HCT116 (cell line): ENCODE measurements at regions not wholly inside any gene's neighbourhood (a gene's known extent, or its start where the extent isn't known, plus 50 kb on each side); places are given as distances from the start of the nearest gene placed in this dataset.

Experiments used
- ATAC-seq: fragments of 200-7000 bp; cut with Tn5 transposase; 2 replicates; pipeline ENCODE4 v1.9.1; 2020; ENCODE audit warnings: mild to moderate bottlenecking, moderate library complexity
- BruUV-seq: library from RNA; stranded (reverse); fragments of 400-500 nt; replicated peaks from 2 replicates; lab custom pipeline; 2021; lab: Mats Ljungman, UMichigan
- CTCF ChIA-PET: fragments of 300-600 bp; sonication (Branson Sonifier 250); formaldehyde crosslinking; loops from one replicate; lab custom pipeline; 2021; ENCODE audit warnings: antibody characterized with exemption; lab: Charles Lee
- POLR2A ChIA-PET: fragments of 300-600, 350-600 bp; sonication (Branson Sonifier 250); formaldehyde crosslinking; loops from one replicate; lab custom pipeline; 2021; ENCODE audit warnings: antibody characterized with exemption; lab: Charles Lee
- RAD21 ChIA-PET, 2 experiments: fragments of 300-600 bp; sonication (Branson Sonifier 250); formaldehyde crosslinking; loops; one replicate each; lab custom pipeline; 2023; ENCODE audit warnings: low total read pairs in 2 of 2; ENCODE audit not compliant: uncharacterized antibody in 2 of 2, unreplicated experiment in 2 of 2, low non-redundant PET in 1 of 2; lab: Charles Lee
- DNase-seq: peaks from one replicate; pipeline ENCODE4 v3.0.0-alpha.2; 2010; ENCODE audit warnings: low read depth, low spot score
- H2AFZ ChIP-seq: fragments of 200-600 bp; shearing (Covaris generic), sonication (generic); 2 replicates; pipeline ENCODE4 v1.6.1; 2017; ENCODE audit warnings: low read depth, mixed run types, mixed read lengths, antibody characterized with exemption, low read length; ENCODE audit not compliant: poor library complexity, severe bottlenecking
- H3K27ac ChIP-seq: 2 replicates; pipeline ENCODE4 v1.5.1; 2012; ENCODE audit warnings: low read depth, low read length
- H3K27me3 ChIP-seq: fragments of 200-600 bp; sonication (generic); 2 replicates; pipeline ENCODE4 v1.6.1; 2016; ENCODE audit warnings: mixed run types, low read length, mixed read lengths; ENCODE audit not compliant: insufficient read depth
- H3K36me3 ChIP-seq, 2 experiments: fragments of 200-500 bp in 1 of 2; fragments of 200-600 bp in 1 of 2; sonication (Bioruptor generic) in 1 of 2; sonication (generic) in 1 of 2; 2 replicates each; pipeline versions ENCODE4 v1.5.1 to v1.6.1; 2014 to 2016; ENCODE audit warnings: low read length in 2 of 2, inconsistent platforms in 1 of 2, mixed read lengths in 1 of 2, mixed run types in 1 of 2; ENCODE audit not compliant: insufficient read depth in 2 of 2, control insufficient read depth in 1 of 2
- H3K4me1 ChIP-seq, 2 experiments: fragments of 200-600 bp in 1 of 2; sonication (generic) in 1 of 2; 2 replicates each; pipeline versions ENCODE4 v1.5.1 to v1.6.1; 2012 to 2017; ENCODE audit warnings: low read length in 2 of 2, inconsistent platforms in 1 of 2, mild to moderate bottlenecking in 1 of 2, mixed read lengths in 1 of 2, mixed run types in 1 of 2, moderate library complexity in 1 of 2; ENCODE audit not compliant: insufficient read depth in 2 of 2, control insufficient read depth in 1 of 2
- H3K4me2 ChIP-seq: fragments of 200-600 bp; sonication (generic); 2 replicates; pipeline ENCODE4 v1.6.1; 2017; ENCODE audit warnings: mixed run types, low read length, mixed read lengths
- H3K4me3 ChIP-seq, 2 experiments: fragments of 200-600 bp in 1 of 2; sonication (generic) in 1 of 2; replicated peaks in 1 of 2; 2 replicates each; pipeline ENCODE4 v1.5.1; 2011 to 2016; ENCODE audit warnings: low read length in 2 of 2, control low read depth in 1 of 2, low read depth in 1 of 2, mild to moderate bottlenecking in 1 of 2, mixed read lengths in 1 of 2, mixed run types in 1 of 2
- H3K79me2 ChIP-seq: fragments of 200-600 bp; sonication (generic); 2 replicates; pipeline ENCODE4 v1.6.1; 2017; ENCODE audit warnings: mild to moderate bottlenecking, mixed run types, low read length, moderate library complexity, mixed read lengths; ENCODE audit not compliant: insufficient read depth
- H3K9ac ChIP-seq: fragments of 200-600 bp; sonication (generic); 2 replicates; pipeline ENCODE4 v1.6.1; 2016; ENCODE audit warnings: low read length, mixed read lengths
- H3K9me2 ChIP-seq: fragments of 200-600 bp; sonication (generic), shearing (Covaris generic); 2 replicates; pipeline ENCODE4 v1.6.1; 2017; ENCODE audit warnings: mixed run types, mild to moderate bottlenecking, moderate library complexity; ENCODE audit not compliant: insufficient read depth
- H3K9me3 ChIP-seq, 2 experiments: fragments of 200-500 bp in 1 of 2; fragments of 200-600 bp in 1 of 2; sonication (Bioruptor generic) in 1 of 2; sonication (generic) in 1 of 2; 2 replicates each; pipeline ENCODE4 v1.6.1; 2014 to 2017; ENCODE audit warnings: low read length in 2 of 2, mixed read lengths in 2 of 2, inconsistent platforms in 1 of 2, low read depth in 1 of 2, mild to moderate bottlenecking in 1 of 2, mixed run types in 1 of 2, moderate library complexity in 1 of 2; ENCODE audit not compliant: control insufficient read depth in 1 of 2, insufficient read depth in 1 of 2
- H4K20me1 ChIP-seq: fragments of 200-600 bp; sonication (generic), shearing (Covaris generic); 2 replicates; pipeline ENCODE4 v1.6.1; 2017; ENCODE audit warnings: mixed run types, mild to moderate bottlenecking, moderate library complexity; ENCODE audit not compliant: insufficient read depth
- CBX3 ChIP-seq: IDR thresholded peaks from 2 replicates; pipeline ENCODE4 v1.6.1; 2012; ENCODE audit warnings: low read depth
- ELF1 ChIP-seq: IDR thresholded peaks from 2 replicates; pipeline ENCODE4 v1.6.1; 2012; ENCODE audit warnings: low read depth, borderline replicate concordance
- EZH2phosphoT487 ChIP-seq: fragments of 200-600 bp; IDR thresholded peaks from 2 replicates; pipeline ENCODE4 v1.6.1; 2018; ENCODE audit warnings: antibody characterized with exemption, borderline replicate concordance
- POLR2A ChIP-seq: IDR thresholded peaks from 2 replicates; pipeline ENCODE4 v1.7.0; 2011; ENCODE audit warnings: borderline replicate concordance; ENCODE audit not compliant: insufficient read depth, insufficient read length; ENCODE audit errors: extremely low read depth
- POLR2AphosphoS5 ChIP-seq: IDR thresholded peaks from 2 replicates; pipeline ENCODE4 v1.6.1; 2011; ENCODE audit warnings: mild to moderate bottlenecking, low read depth, low read length, moderate library complexity
- RAD21 ChIP-seq: IDR thresholded peaks from 2 replicates; pipeline ENCODE4 v1.6.1; 2012; ENCODE audit warnings: low read depth, mild to moderate bottlenecking
- TCF7L2 ChIP-seq: IDR thresholded peaks from 2 replicates; pipeline ENCODE4 v1.7.0; 2011; ENCODE audit warnings: borderline replicate concordance, inconsistent platforms; ENCODE audit not compliant: insufficient read depth, insufficient read length; ENCODE audit errors: extremely low read depth
- YY1 ChIP-seq: IDR thresholded peaks from 2 replicates; pipeline ENCODE4 v1.6.1; 2011; ENCODE audit warnings: low read length, low read depth, moderate library complexity, mild to moderate bottlenecking; ENCODE audit not compliant: insufficient replicate concordance; ENCODE audit errors: extremely low read depth
- ZFX ChIP-seq: fragments of 450-650 bp; IDR thresholded peaks from 2 replicates; pipeline ENCODE4 v1.6.1; 2017
- intact Hi-C: fragments of 100-400 bp; cut with micrococcal nuclease; formaldehyde crosslinking; loops from 2 replicates; pipeline ENCODE4 v1.10.0; 2022
- TF ChIP-seq, protein P1 (sequence below): IDR thresholded peaks from 2 replicates; pipeline ENCODE4 v1.6.1; 2012
- TF ChIP-seq, protein P2 (sequence below), 3 experiments: fragments of 200-600 bp in 1 of 3; sonication (generic) in 1 of 3; IDR thresholded peaks in 2 of 3; conservative IDR thresholded peaks in 1 of 3; 2 replicates each; pipeline ENCODE4 v1.5.1; 2012 to 2017; ENCODE audit warnings: low read depth in 2 of 3, low read length in 2 of 3, antibody characterized with exemption in 1 of 3, borderline replicate concordance in 1 of 3, control low read depth in 1 of 3, mild to moderate bottlenecking in 1 of 3, mixed read lengths in 1 of 3, mixed run types in 1 of 3, moderate library complexity in 1 of 3; ENCODE audit not compliant: insufficient read depth in 1 of 3
- TF ChIP-seq, protein P3 (sequence below): IDR thresholded peaks from 2 replicates; pipeline ENCODE4 v1.6.1; 2012

DNA sequence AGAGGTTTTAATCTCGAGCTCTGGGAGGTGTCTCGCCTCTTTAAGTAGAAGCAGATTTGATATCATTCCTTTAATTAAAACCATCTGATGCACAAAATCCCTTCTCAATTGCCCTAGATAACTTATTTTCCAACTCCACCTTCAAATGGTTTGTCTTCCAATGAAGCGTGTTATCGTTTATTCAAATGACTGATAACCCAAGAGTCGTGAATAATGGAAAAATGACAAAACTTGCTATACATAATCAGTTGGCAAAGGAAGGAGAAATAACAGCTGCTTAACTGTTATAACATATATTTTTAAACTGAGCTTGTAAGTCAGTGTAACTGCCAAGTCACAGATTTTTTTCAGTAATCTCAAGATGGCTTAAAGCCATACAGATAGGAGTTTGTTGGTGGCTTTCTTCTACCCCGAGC, 144.6 kb downstream of the QPCT start:
- no peaks in the 10 kb centered on the region for H3K9me2 ChIP-seq
- intact Hi-C loops, result no loop called here
- BruUV-seq, result no TSS peak
- H3K9me3 ChIP-seq, result no peaks in the 10 kb centered on the region
- no peaks in the 10 kb centered on the region for H3K79me2 ChIP-seq
- no peaks in the 10 kb centered on the region for H4K20me1 ChIP-seq
- no peak overlapping the region for H3K4me2 ChIP-seq
- ATAC-seq (no peak), DNase-seq (no peak)
- POLR2A ChIA-PET, result no interaction called here
- no peaks in the 10 kb centered on the region for H3K36me3 ChIP-seq
- no peaks in the 10 kb centered on the region for H3K4me1 ChIP-seq
- H3K27ac ChIP-seq, result no peak overlapping the region
- H2AFZ ChIP-seq, result no peak overlapping the region
- RAD21 ChIA-PET, result no interaction called here
- H3K4me3 ChIP-seq, result no peak overlapping the region
- no peaks in the 10 kb centered on the region for H3K27me3 ChIP-seq
- CTCF ChIA-PET, result no interaction called here
- no peak for TF ChIP-seq EZH2phosphoT487
- TF ChIP-seq ELF1, result no peak
- TF ChIP-seq, protein P1, sequence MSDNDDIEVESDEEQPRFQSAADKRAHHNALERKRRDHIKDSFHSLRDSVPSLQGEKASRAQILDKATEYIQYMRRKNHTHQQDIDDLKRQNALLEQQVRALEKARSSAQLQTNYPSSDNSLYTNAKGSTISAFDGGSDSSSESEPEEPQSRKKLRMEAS, result no peak
- TF ChIP-seq RAD21, result no peak
- TF ChIP-seq POLR2AphosphoS5, result no peak
- H3K9ac ChIP-seq, result no peak overlapping the region

DNA sequence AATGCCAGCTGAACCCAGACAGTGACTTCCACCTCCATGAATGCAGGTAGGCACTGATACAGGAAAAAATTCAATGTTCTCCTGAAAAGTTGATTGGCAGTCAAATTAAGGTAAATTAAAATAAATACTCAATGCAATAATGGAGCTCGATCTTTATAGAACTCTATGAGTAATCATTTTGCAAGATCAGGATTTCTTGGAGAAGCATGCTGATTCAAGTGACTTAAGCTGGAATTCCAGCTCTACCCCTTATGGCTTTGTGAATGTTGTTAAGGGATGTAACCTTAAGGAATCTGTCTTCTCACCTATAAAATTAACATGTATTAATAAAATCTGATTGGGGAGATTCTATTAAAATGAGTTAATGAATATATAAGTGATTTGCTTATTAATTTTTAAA, 145.1 kb downstream of the QPCT start:
- intact Hi-C loops, result no loop called here
- Histone ChIP-seq H3K4me1 (no peaks in the 10 kb centered on the region), H3K36me3 (no peaks in the 10 kb centered on the region), H2AFZ (no peak overlapping the region), H3K27me3 (no peaks in the 10 kb centered on the region), H4K20me1 (no peaks in the 10 kb centered on the region), H3K9me3 (no peaks in the 10 kb centered on the region), H3K79me2 (no peaks in the 10 kb centered on the region), H3K4me3 (no peak overlapping the region), H3K9me2 (no peaks in the 10 kb centered on the region), H3K4me2 (no peak overlapping the region), H3K27ac (no peak overlapping the region), H3K9ac (no peak overlapping the region)
- ATAC-seq, result no peak
- ChIA-PET RAD21 (no interaction called here), POLR2A (no interaction called here), CTCF (no interaction called here)
- TF ChIP-seq YY1, result no peak
- TF ChIP-seq POLR2A, result no peak
- TF ChIP-seq, protein P2, sequence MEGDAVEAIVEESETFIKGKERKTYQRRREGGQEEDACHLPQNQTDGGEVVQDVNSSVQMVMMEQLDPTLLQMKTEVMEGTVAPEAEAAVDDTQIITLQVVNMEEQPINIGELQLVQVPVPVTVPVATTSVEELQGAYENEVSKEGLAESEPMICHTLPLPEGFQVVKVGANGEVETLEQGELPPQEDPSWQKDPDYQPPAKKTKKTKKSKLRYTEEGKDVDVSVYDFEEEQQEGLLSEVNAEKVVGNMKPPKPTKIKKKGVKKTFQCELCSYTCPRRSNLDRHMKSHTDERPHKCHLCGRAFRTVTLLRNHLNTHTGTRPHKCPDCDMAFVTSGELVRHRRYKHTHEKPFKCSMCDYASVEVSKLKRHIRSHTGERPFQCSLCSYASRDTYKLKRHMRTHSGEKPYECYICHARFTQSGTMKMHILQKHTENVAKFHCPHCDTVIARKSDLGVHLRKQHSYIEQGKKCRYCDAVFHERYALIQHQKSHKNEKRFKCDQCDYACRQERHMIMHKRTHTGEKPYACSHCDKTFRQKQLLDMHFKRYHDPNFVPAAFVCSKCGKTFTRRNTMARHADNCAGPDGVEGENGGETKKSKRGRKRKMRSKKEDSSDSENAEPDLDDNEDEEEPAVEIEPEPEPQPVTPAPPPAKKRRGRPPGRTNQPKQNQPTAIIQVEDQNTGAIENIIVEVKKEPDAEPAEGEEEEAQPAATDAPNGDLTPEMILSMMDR (IDR thresholded peaks at IDR 0.05 in 2 of 3, conservative IDR thresholded peaks at IDR 0.05 in 1 of 3; ENCODE audit: borderline replicate concordance in 1 of 3, insufficient read depth in 1 of 3, low read depth in 2 of 3, low read length in 2 of 3), result no peak
- TF ChIP-seq, protein P1, result no peak
- TF ChIP-seq, protein P3, sequence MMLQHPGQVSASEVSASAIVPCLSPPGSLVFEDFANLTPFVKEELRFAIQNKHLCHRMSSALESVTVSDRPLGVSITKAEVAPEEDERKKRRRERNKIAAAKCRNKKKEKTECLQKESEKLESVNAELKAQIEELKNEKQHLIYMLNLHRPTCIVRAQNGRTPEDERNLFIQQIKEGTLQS, result no peak
- no peak for TF ChIP-seq ZFX
- no peak for TF ChIP-seq TCF7L2
- no peak for TF ChIP-seq CBX3
- no TSS peak for BruUV-seq
- no peak for DNase-seq
